ENCODE measurements at regions not wholly inside any gene's neighbourhood (a gene's known extent, or its start where the extent isn't known, plus 50 kb on each side); places are given as distances from the start of the nearest gene placed in this dataset.
A peak's percentile ranks its signal among the peaks of the same experiment; 100 is the strongest.

- H3K36me3 ChIP-seq (ENCODE audit: control insufficient read depth, insufficient read depth, low read length) = no peaks in the 10 kb centered on the region
- H3K27me3 ChIP-seq (ENCODE audit: control insufficient read depth, insufficient read depth, low read length) = no peaks in the 10 kb centered on the region
- DNase-seq (ENCODE audit: low read depth) = peak; percentile 90
- H3K4me3 ChIP-seq (ENCODE audit: low read depth, low read length) = no peak overlapping the region
- TF ChIP-seq, protein P1, sequence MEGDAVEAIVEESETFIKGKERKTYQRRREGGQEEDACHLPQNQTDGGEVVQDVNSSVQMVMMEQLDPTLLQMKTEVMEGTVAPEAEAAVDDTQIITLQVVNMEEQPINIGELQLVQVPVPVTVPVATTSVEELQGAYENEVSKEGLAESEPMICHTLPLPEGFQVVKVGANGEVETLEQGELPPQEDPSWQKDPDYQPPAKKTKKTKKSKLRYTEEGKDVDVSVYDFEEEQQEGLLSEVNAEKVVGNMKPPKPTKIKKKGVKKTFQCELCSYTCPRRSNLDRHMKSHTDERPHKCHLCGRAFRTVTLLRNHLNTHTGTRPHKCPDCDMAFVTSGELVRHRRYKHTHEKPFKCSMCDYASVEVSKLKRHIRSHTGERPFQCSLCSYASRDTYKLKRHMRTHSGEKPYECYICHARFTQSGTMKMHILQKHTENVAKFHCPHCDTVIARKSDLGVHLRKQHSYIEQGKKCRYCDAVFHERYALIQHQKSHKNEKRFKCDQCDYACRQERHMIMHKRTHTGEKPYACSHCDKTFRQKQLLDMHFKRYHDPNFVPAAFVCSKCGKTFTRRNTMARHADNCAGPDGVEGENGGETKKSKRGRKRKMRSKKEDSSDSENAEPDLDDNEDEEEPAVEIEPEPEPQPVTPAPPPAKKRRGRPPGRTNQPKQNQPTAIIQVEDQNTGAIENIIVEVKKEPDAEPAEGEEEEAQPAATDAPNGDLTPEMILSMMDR (IDR thresholded peaks at IDR 0.05; ENCODE audit: insufficient read depth, low read depth, low read length) = no peak
- ChIA-PET POLR2A (interaction anchor here (1.0 kb wide), 1 partner anchor 374 kb away, joined by 4 read pairs; the partner anchor contains the start of gene TGFBR2), CTCF (interaction anchor here (0.6 to 1.8 kb wide), 2 partner anchors 33 to 88 kb away, joined by 3 to 7 read pairs; no protein-coding TSS in a partner anchor)
Measured at GRCh38 chr3:30232142-30232541, 374.3 kb upstream of the TGFBR2 start.

DNA sequence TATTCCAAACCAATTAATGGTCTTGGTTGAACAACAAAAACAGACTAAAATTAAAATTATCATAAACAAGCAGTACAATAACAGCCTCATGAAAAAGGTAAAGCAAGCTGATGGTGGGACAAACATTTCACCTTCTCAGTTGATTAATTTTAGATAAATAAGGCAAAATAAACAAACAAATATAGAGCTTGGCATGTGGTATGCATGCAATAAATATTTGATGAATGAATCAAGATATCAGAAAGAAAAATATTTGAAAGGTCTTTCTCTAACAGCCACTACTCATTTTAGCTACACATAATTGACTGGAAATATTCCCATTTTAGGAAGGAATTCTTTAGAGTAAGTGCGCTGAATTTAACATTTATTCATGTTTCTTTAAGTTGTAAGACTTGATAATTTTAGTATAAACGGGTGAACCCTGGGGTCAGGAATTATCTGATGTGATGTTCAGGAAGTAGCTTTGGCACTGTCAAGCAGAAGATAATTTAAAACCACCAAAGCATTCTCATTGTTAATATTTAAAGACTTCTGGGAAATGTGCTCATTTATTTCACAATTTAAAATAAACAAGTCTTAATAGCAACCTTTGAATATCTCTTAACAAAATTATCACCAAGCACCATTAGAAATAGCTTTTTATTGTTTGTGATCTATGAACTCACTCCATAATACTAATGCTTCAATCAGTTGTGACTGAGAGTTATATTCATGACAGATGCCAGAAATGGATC, 372.3 kb upstream of the TGFBR2 start:
- POLR2A ChIA-PET = no interaction called here
- no peak for DNase-seq (ENCODE audit: low read depth)
- CTCF ChIA-PET = interaction anchor here (0.7 to 1.3 kb wide), 3 partner anchors 26 to 325 kb away, joined by 3 read pairs; no protein-coding TSS in a partner anchor
- H3K4me3 ChIP-seq (ENCODE audit: low read depth, low read length) = no peak overlapping the region
- H3K27me3 ChIP-seq (ENCODE audit: control insufficient read depth, insufficient read depth, low read length) = no peaks in the 10 kb centered on the region
- H3K36me3 ChIP-seq (ENCODE audit: control insufficient read depth, insufficient read depth, low read length) = no peaks in the 10 kb centered on the region
- TF ChIP-seq, protein P1 (IDR thresholded peaks at IDR 0.05; ENCODE audit: insufficient read depth, low read depth, low read length) = no peak

DNA sequence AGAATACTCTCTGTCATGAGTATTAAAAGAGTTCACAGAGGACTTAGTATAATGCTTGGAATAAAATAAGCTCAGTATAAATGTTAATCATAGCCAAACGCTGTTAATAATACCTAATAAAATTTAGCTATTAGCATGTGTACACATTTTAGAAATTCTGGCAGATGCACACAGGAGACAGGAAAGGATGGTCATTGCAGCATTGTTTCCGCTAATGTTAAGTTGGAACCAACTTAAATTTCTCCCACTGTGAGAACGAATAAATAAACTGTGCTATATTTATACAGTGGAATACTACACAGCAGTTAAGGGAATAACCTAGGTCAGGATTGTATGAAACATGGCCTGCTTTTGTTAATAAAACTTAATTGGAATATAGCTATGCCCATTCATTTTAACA, 370.4 kb upstream of the TGFBR2 start:
- Histone ChIP-seq H3K4me3 (ENCODE audit: low read depth, low read length) (no peak overlapping the region), H3K27me3 (ENCODE audit: control insufficient read depth, insufficient read depth, low read length) (no peaks in the 10 kb centered on the region), H3K36me3 (ENCODE audit: control insufficient read depth, insufficient read depth, low read length) (no peaks in the 10 kb centered on the region)
- DNase-seq (ENCODE audit: low read depth) = no peak
- ChIA-PET CTCF (no interaction called here), POLR2A (no interaction called here)
- TF ChIP-seq, protein P1 (IDR thresholded peaks at IDR 0.05; ENCODE audit: insufficient read depth, low read depth, low read length) = no peak

GRCh38 chr3:30241721-30242120, 364.7 kb upstream of the TGFBR2 start:
- CTCF ChIA-PET = interaction anchor here (1.2 kb wide), 1 partner anchor 20 kb away, joined by 4 read pairs; no protein-coding TSS in a partner anchor
- Histone ChIP-seq H3K27me3 (ENCODE audit: control insufficient read depth, insufficient read depth, low read length) (no peaks in the 10 kb centered on the region), H3K4me3 (ENCODE audit: low read depth, low read length) (no peak overlapping the region), H3K36me3 (ENCODE audit: control insufficient read depth, insufficient read depth, low read length) (no peaks in the 10 kb centered on the region)
- POLR2A ChIA-PET = no interaction called here
- no peak for DNase-seq (ENCODE audit: low read depth)
- TF ChIP-seq, protein P1 (IDR thresholded peaks at IDR 0.05; ENCODE audit: insufficient read depth, low read depth, low read length) = no peak

- ChIA-PET CTCF (interaction anchor here (0.7 kb wide), 1 partner anchor 10 kb away, joined by 4 read pairs; no protein-coding TSS in a partner anchor), POLR2A (no interaction called here)
- TF ChIP-seq, protein P1 (IDR thresholded peaks at IDR 0.05; ENCODE audit: insufficient read depth, low read depth, low read length) = no peak
- Histone ChIP-seq H3K4me3 (ENCODE audit: low read depth, low read length) (no peak overlapping the region), H3K36me3 (ENCODE audit: control insufficient read depth, insufficient read depth, low read length) (no peaks in the 10 kb centered on the region), H3K27me3 (ENCODE audit: control insufficient read depth, insufficient read depth, low read length) (no peaks in the 10 kb centered on the region)
- DNase-seq (ENCODE audit: low read depth) = no peak
Measured at GRCh38 chr3:30245858-30246622, 360.4 kb upstream of the TGFBR2 start.
